Nephron progenitor cell (in vitro differentiated cells): ENCODE measurements at regions not wholly inside any gene's neighbourhood (a gene's known extent, or its start where the extent isn't known, plus 50 kb on each side); places are given as distances from the start of the nearest gene placed in this dataset.

Experiments used
- DNase-seq: peaks from one replicate; pipeline ENCODE4 v3.0.0; 2021
- H3K27ac Mint-ChIP-seq: 2 replicates; pipeline ENCODE4 v1.8.0; 2021; ENCODE audit warnings: mild to moderate bottlenecking, moderate library complexity, mixed read lengths
- H3K27me3 Mint-ChIP-seq: 2 replicates; pipeline ENCODE4 v1.8.0; 2021; ENCODE audit warnings: mild to moderate bottlenecking, low read depth, mixed read lengths; ENCODE audit not compliant: poor library complexity
- H3K36me3 Mint-ChIP-seq: 2 replicates; pipeline ENCODE4 v1.8.0; 2021; ENCODE audit warnings: low read depth, mixed read lengths
- H3K4me1 Mint-ChIP-seq: 2 replicates; pipeline ENCODE4 v1.8.0; 2021; ENCODE audit warnings: mixed read lengths
- H3K4me3 Mint-ChIP-seq: 2 replicates; pipeline ENCODE4 v1.8.0; 2021; ENCODE audit warnings: mild to moderate bottlenecking, moderate library complexity, mixed read lengths
- H3K9me3 Mint-ChIP-seq: 2 replicates; pipeline ENCODE4 v1.8.0; 2021; ENCODE audit warnings: mild to moderate bottlenecking, moderate library complexity, mixed read lengths
- TF ChIP-seq, protein P1 (sequence below): fragments of 200-600 bp; sonication (generic); IDR thresholded peaks from 2 replicates; pipeline ENCODE4 v1.5.0; 2021; ENCODE audit warnings: antibody characterized with exemption

DNA sequence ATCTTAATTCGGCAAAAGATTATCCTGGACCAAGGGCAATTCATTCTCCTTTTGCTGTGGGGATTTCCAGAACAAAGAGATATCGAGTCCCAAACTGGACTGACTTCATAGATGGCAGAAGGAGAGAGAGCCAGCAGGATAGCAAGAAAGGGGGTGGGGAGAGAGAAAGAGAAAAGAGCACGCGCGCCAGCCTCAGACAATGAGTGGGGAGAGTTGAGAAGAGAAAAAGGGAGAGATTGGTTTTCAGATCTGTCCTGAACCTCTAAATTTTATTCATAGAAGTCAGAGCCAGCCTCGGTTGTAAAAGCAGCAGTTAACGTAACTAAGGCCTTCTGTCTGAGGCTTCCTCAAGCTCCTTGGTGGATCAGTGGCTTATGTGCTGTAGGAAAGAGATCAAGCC, 55.3 kb upstream of the ALDH1B1 start:
- H3K27ac Mint-ChIP-seq, result no peak overlapping the region
- no peak for DNase-seq
- peaks cover 25% of the 10 kb centered on the region for H3K27me3 Mint-ChIP-seq

DNA sequence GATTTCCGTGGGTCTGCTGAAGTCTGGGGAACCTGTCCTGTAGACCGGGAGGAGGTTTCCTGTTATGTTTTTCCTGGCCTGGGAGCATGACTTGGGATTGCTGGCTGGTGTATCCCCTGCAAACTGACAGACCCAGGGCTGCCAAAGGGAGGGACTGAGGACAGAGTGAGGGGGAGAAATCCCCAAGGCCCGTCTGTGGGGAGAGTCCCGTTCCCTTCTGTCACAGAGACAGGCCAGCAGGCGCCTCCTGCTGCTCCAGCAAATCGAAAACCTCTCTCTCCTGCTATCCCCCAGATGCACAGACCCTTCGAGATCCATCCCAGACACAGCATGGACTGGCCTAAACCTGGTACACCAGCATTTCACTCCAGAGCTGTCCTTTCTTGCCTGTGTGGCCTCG, 56.2 kb upstream of the ALDH1B1 start:
- DNase-seq, result no peak
- no peak overlapping the region for H3K27ac Mint-ChIP-seq

More for the DNA sequence above, 55.3 kb upstream of the ALDH1B1 start:
- TF ChIP-seq, protein P1, sequence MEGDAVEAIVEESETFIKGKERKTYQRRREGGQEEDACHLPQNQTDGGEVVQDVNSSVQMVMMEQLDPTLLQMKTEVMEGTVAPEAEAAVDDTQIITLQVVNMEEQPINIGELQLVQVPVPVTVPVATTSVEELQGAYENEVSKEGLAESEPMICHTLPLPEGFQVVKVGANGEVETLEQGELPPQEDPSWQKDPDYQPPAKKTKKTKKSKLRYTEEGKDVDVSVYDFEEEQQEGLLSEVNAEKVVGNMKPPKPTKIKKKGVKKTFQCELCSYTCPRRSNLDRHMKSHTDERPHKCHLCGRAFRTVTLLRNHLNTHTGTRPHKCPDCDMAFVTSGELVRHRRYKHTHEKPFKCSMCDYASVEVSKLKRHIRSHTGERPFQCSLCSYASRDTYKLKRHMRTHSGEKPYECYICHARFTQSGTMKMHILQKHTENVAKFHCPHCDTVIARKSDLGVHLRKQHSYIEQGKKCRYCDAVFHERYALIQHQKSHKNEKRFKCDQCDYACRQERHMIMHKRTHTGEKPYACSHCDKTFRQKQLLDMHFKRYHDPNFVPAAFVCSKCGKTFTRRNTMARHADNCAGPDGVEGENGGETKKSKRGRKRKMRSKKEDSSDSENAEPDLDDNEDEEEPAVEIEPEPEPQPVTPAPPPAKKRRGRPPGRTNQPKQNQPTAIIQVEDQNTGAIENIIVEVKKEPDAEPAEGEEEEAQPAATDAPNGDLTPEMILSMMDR, result no peak
- Mint-ChIP-seq H3K9me3 (peaks cover 4% of the 10 kb centered on the region), H3K4me1 (peaks cover 15% of the 10 kb centered on the region), H3K4me3 (no peak overlapping the region), H3K36me3 (no peaks in the 10 kb centered on the region)

DNA sequence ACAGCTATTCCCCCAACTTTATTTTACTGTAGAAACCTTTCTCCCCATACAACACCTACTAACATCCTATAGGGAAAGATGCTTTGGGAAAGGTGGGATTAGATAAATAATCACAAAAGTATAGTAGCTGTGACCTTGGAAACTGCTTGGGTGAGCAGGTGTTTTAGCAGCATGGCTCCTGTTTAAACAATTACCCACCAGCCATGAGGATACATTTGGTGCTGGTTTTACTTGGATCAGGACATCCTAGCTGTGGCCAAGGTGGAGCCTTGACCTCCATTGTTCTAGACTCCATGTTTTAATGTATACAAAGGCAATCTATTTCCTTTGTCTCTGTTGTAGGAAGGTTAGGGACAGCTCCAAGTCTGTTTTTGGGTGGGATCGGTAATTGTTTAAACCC, 56.8 kb upstream of the ALDH1B1 start:
- Mint-ChIP-seq H3K9me3 (no peaks in the 10 kb centered on the region), H3K27ac (no peak overlapping the region), H3K4me3 (no peak overlapping the region), H3K36me3 (no peaks in the 10 kb centered on the region), H3K27me3 (peaks cover 19% of the 10 kb centered on the region), H3K4me1 (peaks cover 15% of the 10 kb centered on the region)
- TF ChIP-seq, protein P1, result no peak
- DNase-seq, result no peak

More for the DNA sequence above, 56.2 kb upstream of the ALDH1B1 start:
- Mint-ChIP-seq H3K4me1 (peaks cover 15% of the 10 kb centered on the region), H3K27me3 (peaks cover 23% of the 10 kb centered on the region), H3K4me3 (no peak overlapping the region), H3K9me3 (no peaks in the 10 kb centered on the region), H3K36me3 (no peaks in the 10 kb centered on the region)
- TF ChIP-seq, protein P1, result no peak

DNA sequence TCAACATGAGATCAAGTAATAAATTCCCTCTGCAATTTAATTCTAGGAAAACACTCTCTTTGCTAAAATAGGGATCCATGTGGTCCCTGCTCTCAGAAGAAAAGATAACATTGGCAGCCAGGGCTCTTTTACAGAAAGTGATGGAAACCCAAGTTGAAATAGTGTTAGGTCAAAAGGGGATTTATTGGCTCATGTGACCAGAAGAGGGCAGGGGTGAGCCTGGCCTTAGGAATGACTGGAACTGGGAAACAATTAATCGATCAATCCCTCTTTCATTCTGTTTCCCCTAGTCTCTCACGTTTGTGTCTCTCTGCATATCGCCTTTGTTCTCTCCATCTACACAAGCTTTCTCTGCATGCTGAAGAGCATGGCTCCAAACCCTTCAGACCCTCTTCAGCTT, 58.3 kb upstream of the ALDH1B1 start:
- TF ChIP-seq, protein P1, result peak; percentile 42
- Mint-ChIP-seq H3K4me1 (peaks cover 15% of the 10 kb centered on the region), H3K27me3 (peaks cover 17% of the 10 kb centered on the region), H3K36me3 (no peaks in the 10 kb centered on the region), H3K4me3 (no peak overlapping the region), H3K9me3 (no peaks in the 10 kb centered on the region), H3K27ac (no peak overlapping the region)
- no peak for DNase-seq

DNA sequence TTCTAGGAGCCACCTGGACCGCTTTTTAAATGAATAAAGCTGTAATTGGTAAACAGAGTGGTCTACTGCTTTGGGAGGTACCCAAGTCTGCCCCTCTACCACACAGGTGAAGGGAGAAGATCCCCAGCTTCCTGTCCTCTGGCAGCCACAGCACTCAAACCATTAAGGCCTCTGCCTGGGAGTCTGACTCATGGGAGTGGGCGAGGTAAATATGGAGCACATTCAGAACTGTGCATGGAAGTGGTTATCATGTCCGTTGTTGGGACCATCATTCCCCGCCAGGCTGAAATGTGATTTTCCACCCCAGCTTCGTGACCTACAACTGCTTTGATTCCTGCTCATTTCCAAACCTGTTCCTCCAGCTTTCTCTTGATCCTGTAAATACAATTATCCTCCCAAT, 59.5 kb upstream of the ALDH1B1 start:
- H3K36me3 Mint-ChIP-seq, result no peaks in the 10 kb centered on the region
- H3K4me3 Mint-ChIP-seq, result no peak overlapping the region
- peaks cover 12% of the 10 kb centered on the region for H3K27me3 Mint-ChIP-seq
- DNase-seq, result no peak
- TF ChIP-seq, protein P1, result no peak
- peaks cover 15% of the 10 kb centered on the region for H3K4me1 Mint-ChIP-seq
- H3K27ac Mint-ChIP-seq, result no peak overlapping the region
- no peaks in the 10 kb centered on the region for H3K9me3 Mint-ChIP-seq

DNA sequence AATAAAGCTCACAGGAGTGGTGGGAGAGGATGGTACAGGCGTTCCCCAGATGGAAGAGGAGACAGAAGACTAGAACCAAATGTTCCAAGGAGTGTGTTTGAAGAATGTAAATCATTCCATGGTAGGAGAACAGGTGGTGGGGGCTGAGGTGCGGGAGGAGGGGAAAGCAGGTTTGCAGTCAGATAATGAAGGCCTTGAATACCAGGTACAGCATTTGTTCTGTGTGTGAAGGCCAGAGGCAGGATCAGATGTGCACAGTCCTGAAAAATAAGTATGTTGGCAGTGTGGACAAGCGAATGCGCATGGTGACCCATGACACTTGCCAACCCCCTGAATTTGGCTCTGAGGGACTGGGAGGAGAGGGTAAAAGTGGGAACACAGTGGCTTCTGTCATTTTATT, 59.9 kb upstream of the ALDH1B1 start:
- Mint-ChIP-seq H3K4me3 (no peak overlapping the region), H3K36me3 (no peaks in the 10 kb centered on the region), H3K27me3 (peaks cover 15% of the 10 kb centered on the region), H3K27ac (no peak overlapping the region), H3K4me1 (peaks cover 14% of the 10 kb centered on the region), H3K9me3 (no peaks in the 10 kb centered on the region)
- TF ChIP-seq, protein P1, result no peak
- no peak for DNase-seq
